ENCODE measurements at regions not wholly inside any gene's neighbourhood (a gene's known extent, or its start where the extent isn't known, plus 50 kb on each side); places are given as distances from the start of the nearest gene placed in this dataset.

DNA sequence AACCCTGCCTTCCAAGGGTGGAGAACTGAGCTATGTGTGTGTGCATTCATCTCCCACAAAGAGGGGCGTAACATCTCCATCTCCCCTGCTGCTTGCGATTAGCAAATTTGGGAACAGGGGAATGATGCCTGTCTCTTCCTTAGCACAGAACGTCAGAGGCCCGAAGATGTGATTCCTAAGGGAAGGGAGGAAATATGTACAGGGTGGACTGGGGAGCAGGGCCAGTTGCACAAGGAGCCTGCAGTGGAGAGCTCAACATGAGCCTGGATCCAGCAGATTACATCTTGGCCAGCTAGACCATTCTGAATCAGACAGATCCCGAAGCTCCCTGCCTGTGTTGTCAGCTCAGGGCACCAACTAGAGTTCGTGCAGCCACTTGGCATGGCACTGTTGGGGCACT, 118.1 kb downstream of the NGF start:
- Histone ChIP-seq H3K27ac (ENCODE audit: insufficient read depth, low read depth, low read length, poor library complexity, severe bottlenecking) (no peak overlapping the region), H3K9me3 (ENCODE audit: control insufficient read depth, low read length) (no peaks in the 10 kb centered on the region), H3K4me1 (ENCODE audit: control insufficient read depth, insufficient read depth, low read length) (peaks cover 9% of the 10 kb centered on the region), H3K4me3 (ENCODE audit: insufficient read depth, low read depth, low read length) (no peak overlapping the region), H3K36me3 (ENCODE audit: control insufficient read depth, insufficient read depth, low read length) (no peaks in the 10 kb centered on the region), H3K27me3 (ENCODE audit: control insufficient read depth, insufficient read depth, low read length, poor library complexity, severe bottlenecking) (no peaks in the 10 kb centered on the region)
- 70 to 72% methylated on average over 6 of the region's 6 CpGs for WGBS, 2 experiments

DNA sequence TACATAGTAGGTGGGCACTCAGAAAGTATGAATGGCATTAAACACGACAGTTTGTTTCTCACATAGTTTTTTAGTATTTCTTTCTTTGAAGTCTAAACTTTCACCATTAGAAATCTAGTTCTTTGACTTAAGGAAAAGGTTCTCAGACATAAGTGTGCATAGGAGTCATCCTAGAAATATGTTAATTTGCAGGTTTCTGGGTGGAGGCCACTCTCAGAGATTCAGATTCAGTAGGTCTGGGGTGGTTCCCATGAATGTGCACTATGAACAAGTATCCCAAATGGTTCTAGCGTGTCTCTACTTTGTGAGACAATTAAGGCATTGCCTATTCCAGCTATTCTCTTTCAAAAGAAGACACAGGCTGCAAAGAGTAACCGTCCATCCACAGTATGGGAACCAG, 119.3 kb downstream of the NGF start:
- WGBS, 2 experiments: 93 to 95% methylated on average over 3 of the region's 3 CpGs
- Histone ChIP-seq H3K4me1 (ENCODE audit: control insufficient read depth, insufficient read depth, low read length) (no peaks in the 10 kb centered on the region), H3K27me3 (ENCODE audit: control insufficient read depth, insufficient read depth, low read length, poor library complexity, severe bottlenecking) (no peaks in the 10 kb centered on the region), H3K36me3 (ENCODE audit: control insufficient read depth, insufficient read depth, low read length) (no peaks in the 10 kb centered on the region), H3K27ac (ENCODE audit: insufficient read depth, low read depth, low read length, poor library complexity, severe bottlenecking) (no peak overlapping the region), H3K9me3 (ENCODE audit: control insufficient read depth, low read length) (no peaks in the 10 kb centered on the region), H3K4me3 (ENCODE audit: insufficient read depth, low read depth, low read length) (no peak overlapping the region)

DNA sequence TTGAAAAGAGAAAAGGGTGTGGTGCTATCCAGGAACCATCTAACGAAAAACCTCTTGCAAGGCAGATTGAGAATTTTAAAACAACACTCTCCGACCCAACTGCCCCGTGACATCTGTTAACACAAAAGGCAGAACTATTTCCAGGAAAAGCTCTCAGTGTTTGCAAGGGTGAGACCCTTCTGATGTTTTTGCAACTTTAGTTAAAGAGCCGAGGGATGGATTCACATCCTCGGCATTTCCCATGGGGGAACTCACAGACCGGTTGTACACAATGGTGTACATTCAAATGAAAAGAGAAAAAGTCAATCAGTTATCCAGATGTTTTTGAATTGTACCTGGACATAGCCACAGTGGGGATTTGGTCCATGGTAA, 120.0 kb downstream of the NGF start:
- Histone ChIP-seq H3K4me1 (ENCODE audit: control insufficient read depth, insufficient read depth, low read length) (no peaks in the 10 kb centered on the region), H3K27ac (ENCODE audit: insufficient read depth, low read depth, low read length, poor library complexity, severe bottlenecking) (no peak overlapping the region), H3K36me3 (ENCODE audit: control insufficient read depth, insufficient read depth, low read length) (no peaks in the 10 kb centered on the region), H3K27me3 (ENCODE audit: control insufficient read depth, insufficient read depth, low read length, poor library complexity, severe bottlenecking) (no peaks in the 10 kb centered on the region), H3K9me3 (ENCODE audit: control insufficient read depth, low read length) (no peaks in the 10 kb centered on the region), H3K4me3 (ENCODE audit: insufficient read depth, low read depth, low read length) (no peak overlapping the region)
- 90 to 97% methylated on average over 6 of the region's 6 CpGs for WGBS, 2 experiments

DNA sequence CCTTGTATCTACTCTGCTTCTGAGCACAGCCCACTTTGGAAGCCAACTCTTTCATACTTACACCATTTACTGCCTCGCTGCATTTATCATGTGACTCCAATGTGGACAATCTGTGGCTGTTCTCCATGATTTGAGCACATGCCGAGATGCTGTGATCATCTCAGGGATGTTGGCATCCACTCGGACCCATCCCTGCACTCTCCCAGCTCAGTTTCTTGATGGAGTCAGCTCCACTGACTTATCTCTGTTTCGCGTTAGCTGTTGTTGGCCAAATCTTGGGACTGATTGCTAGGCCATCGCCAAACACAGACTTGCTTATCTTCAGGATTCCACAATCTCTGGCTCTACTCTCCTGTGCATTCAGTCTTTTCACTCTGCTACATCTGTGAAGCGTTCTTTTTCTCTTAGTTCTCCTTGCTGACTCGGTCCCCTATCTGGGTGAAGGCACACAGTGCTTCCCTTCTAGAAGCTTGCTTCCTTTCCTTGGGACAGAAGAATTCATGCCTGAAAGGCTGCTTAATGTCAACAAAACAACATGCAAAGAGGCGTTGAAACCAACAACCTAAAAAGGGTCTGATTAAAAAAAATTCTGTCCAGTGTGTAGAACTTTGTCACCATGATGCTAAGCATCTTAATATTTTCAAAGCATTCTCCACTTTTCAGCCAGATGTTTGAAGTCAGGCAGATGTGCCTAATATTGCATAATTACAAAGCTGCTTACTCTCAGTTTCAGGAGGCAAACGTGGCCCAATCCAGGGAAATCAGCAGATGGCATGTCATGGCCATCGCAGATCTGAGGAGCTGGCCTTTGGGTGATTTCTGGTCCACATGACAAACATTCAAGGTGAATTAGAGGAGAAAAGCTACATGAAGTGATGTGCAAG, 120.7 kb downstream of the NGF start:
- WGBS, 2 experiments: 93 to 94% methylated on average over 11 of the region's 11 CpGs
- no peaks in the 10 kb centered on the region for H3K27me3 ChIP-seq (ENCODE audit: control insufficient read depth, insufficient read depth, low read length, poor library complexity, severe bottlenecking)
- no peaks in the 10 kb centered on the region for H3K36me3 ChIP-seq (ENCODE audit: control insufficient read depth, insufficient read depth, low read length)
- no peak overlapping the region for H3K4me3 ChIP-seq (ENCODE audit: insufficient read depth, low read depth, low read length)
- H3K4me1 ChIP-seq (ENCODE audit: control insufficient read depth, insufficient read depth, low read length): no peaks in the 10 kb centered on the region
- no peaks in the 10 kb centered on the region for H3K9me3 ChIP-seq (ENCODE audit: control insufficient read depth, low read length)
- no peak overlapping the region for H3K27ac ChIP-seq (ENCODE audit: insufficient read depth, low read depth, low read length, poor library complexity, severe bottlenecking)

DNA sequence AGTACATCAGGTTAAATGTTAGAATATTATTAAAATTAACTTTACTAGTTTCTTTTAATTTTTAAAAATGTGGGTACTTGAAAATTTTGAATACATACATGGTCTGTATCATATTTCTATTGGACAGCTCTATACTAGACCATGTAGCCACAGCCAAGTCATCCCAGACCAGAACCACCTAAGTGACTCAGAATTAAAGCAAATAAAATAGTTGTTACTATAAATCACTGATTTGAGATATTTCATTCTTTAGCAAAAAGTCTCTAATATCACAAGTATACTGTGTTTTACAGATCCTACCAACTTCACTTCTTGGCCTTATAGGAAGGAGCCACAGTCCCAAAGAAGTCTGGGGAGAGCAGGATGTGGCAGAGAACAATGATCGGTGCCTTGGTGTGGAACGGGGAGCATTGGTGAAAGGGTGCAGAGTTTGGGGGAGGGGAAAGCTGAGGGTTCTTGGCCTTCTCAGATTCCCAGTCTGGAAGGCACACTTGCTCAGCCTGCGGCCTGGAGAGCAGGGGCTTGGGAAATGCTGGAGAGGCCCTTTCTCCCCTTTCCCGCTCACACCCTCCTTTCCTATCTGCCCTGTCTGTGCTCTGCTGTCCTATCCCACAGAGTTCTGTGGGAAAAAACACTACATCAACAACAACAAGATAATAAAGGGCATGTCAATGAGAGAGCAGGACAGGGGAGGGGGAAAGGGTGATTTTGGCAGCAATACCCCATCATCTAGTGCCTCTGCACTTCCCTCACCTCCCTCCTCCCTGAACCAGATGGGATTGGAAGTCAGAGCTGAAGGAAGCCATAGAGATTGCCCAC, 122.1 kb downstream of the NGF start:
- no peak overlapping the region for H3K4me3 ChIP-seq (ENCODE audit: insufficient read depth, low read depth, low read length)
- 87 to 91% methylated on average over 4 of the region's 4 CpGs for WGBS, 2 experiments
- H3K27me3 ChIP-seq (ENCODE audit: control insufficient read depth, insufficient read depth, low read length, poor library complexity, severe bottlenecking): no peaks in the 10 kb centered on the region
- no peaks in the 10 kb centered on the region for H3K9me3 ChIP-seq (ENCODE audit: control insufficient read depth, low read length)
- no peaks in the 10 kb centered on the region for H3K36me3 ChIP-seq (ENCODE audit: control insufficient read depth, insufficient read depth, low read length)
- H3K4me1 ChIP-seq (ENCODE audit: control insufficient read depth, insufficient read depth, low read length): peaks cover 2% of the 10 kb centered on the region
- H3K27ac ChIP-seq (ENCODE audit: insufficient read depth, low read depth, low read length, poor library complexity, severe bottlenecking): no peak overlapping the region

DNA sequence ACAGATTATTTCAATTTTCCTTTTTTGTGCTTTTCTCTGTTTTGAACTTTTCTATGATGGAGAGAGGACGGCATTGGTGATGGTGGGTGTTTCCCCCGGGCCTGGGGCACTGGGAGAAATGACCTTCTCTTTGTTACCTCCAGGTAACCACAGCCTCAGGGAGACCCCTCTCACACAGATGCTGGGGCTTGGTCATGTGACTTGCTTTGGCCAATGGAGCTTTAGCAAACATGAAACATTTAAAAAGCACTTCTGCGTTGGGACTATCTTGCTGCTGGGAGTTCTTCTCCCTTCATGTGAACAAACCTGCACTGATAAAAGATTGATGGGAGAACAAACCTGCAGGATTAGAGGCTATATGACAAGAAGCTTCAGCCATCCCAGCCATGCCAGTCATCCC, 122.9 kb downstream of the NGF start:
- Histone ChIP-seq H3K4me3 (ENCODE audit: insufficient read depth, low read depth, low read length) (no peak overlapping the region), H3K27me3 (ENCODE audit: control insufficient read depth, insufficient read depth, low read length, poor library complexity, severe bottlenecking) (no peaks in the 10 kb centered on the region), H3K9me3 (ENCODE audit: control insufficient read depth, low read length) (no peaks in the 10 kb centered on the region), H3K36me3 (ENCODE audit: control insufficient read depth, insufficient read depth, low read length) (no peaks in the 10 kb centered on the region), H3K4me1 (ENCODE audit: control insufficient read depth, insufficient read depth, low read length) (peaks cover 2% of the 10 kb centered on the region), H3K27ac (ENCODE audit: insufficient read depth, low read depth, low read length, poor library complexity, severe bottlenecking) (no peak overlapping the region)
- WGBS, 2 experiments: 93 to 96% methylated on average over 3 of the region's 3 CpGs

DNA sequence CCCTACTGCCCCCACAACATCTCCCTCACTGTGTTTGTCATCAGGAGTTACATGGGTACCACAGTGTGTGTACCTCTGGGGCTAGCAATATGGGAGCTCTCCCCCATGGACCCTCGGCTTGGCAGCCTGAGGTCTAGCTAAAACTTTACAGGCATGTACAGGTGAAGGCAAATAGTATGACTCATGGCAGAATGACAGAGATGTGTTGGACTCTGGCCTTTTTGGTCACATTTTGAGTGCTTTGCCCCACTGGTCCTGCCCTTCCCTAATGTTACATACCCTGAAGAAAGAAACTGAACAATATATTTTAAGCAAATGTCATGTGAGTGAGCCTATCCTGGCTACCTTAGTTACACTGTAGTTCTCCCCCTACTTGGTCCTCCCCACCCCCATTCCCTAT, 124.0 kb downstream of the NGF start:
- 91 to 95% methylated on average over 1 of the region's 1 CpG for WGBS, 2 experiments
- Histone ChIP-seq H3K27me3 (ENCODE audit: control insufficient read depth, insufficient read depth, low read length, poor library complexity, severe bottlenecking) (no peaks in the 10 kb centered on the region), H3K27ac (ENCODE audit: insufficient read depth, low read depth, low read length, poor library complexity, severe bottlenecking) (no peak overlapping the region), H3K4me1 (ENCODE audit: control insufficient read depth, insufficient read depth, low read length) (peaks cover 2% of the 10 kb centered on the region), H3K36me3 (ENCODE audit: control insufficient read depth, insufficient read depth, low read length) (no peaks in the 10 kb centered on the region), H3K9me3 (ENCODE audit: control insufficient read depth, low read length) (no peaks in the 10 kb centered on the region), H3K4me3 (ENCODE audit: insufficient read depth, low read depth, low read length) (no peak overlapping the region)

DNA sequence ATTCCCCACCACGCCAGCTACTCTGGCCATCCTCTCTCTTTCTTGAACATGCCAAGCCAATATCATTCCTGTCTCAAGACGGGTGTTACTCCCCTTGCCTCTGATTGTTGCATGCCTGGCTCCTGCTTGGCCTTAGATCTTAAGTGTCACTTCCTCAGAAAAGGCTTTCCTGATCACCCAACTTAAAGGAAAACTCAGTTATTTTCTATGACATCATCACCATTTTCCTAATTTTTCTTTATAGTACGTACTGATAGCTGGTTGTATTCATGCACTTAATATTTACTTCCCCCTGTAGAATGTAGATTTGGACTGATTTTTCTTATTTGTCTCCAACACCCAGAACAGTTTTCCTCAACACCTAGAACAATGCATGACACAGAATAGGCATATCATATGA, 123.8 kb upstream of the TSPAN2 start:
- 89 to 93% methylated on average over 2 to 3 of the region's 3 CpGs for WGBS, 2 experiments

DNA sequence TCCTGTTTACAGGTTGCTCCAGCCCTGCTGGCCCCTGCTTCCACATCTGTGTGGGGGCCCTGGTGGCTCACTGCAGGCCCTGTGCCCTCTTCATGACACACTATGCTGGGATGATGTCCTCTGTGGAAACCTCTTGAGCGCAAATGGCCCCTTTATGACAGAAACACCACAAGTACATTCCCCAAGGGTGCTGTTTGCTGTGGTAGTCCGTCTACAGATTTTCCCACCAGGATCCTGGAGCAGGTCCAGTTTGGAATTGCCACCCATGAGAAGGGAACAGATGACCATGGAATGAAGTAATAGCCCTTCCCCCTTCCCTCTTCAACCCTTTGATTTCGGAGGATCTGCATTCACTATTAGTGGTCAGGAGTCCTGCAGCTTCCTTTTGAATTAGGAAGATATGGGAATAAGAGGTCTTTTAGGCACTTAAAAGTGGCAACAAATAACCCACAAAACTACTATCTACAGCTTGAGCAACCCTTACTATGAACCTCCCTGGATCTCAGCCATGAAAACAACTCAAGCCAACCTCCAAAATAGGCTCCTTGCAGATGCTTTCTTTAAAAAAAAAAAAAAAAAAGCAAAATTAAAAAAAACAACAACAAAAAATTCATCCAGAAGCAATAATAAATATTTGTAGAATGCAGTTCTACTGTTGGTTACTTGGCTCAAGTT, 121.9 kb upstream of the TSPAN2 start:
- H3K27me3 ChIP-seq (ENCODE audit: control insufficient read depth, insufficient read depth, low read length, poor library complexity, severe bottlenecking): no peaks in the 10 kb centered on the region
- no peak overlapping the region for H3K27ac ChIP-seq (ENCODE audit: insufficient read depth, low read depth, low read length, poor library complexity, severe bottlenecking)
- WGBS, 2 experiments: 96 to 97% methylated on average over 2 of the region's 3 CpGs
- peaks cover 2% of the 10 kb centered on the region for H3K4me1 ChIP-seq (ENCODE audit: control insufficient read depth, insufficient read depth, low read length)
- no peaks in the 10 kb centered on the region for H3K36me3 ChIP-seq (ENCODE audit: control insufficient read depth, insufficient read depth, low read length)
- no peak overlapping the region for H3K4me3 ChIP-seq (ENCODE audit: insufficient read depth, low read depth, low read length)
- no peaks in the 10 kb centered on the region for H3K9me3 ChIP-seq (ENCODE audit: control insufficient read depth, low read length)

More for the DNA sequence above, 123.8 kb upstream of the TSPAN2 start:
- H3K27ac ChIP-seq (ENCODE audit: insufficient read depth, low read depth, low read length, poor library complexity, severe bottlenecking): no peak overlapping the region
- H3K27me3 ChIP-seq (ENCODE audit: control insufficient read depth, insufficient read depth, low read length, poor library complexity, severe bottlenecking): no peaks in the 10 kb centered on the region
- peaks cover 2% of the 10 kb centered on the region for H3K4me1 ChIP-seq (ENCODE audit: control insufficient read depth, insufficient read depth, low read length)
- H3K9me3 ChIP-seq (ENCODE audit: control insufficient read depth, low read length): no peaks in the 10 kb centered on the region
- no peak overlapping the region for H3K4me3 ChIP-seq (ENCODE audit: insufficient read depth, low read depth, low read length)
- no peaks in the 10 kb centered on the region for H3K36me3 ChIP-seq (ENCODE audit: control insufficient read depth, insufficient read depth, low read length)

DNA sequence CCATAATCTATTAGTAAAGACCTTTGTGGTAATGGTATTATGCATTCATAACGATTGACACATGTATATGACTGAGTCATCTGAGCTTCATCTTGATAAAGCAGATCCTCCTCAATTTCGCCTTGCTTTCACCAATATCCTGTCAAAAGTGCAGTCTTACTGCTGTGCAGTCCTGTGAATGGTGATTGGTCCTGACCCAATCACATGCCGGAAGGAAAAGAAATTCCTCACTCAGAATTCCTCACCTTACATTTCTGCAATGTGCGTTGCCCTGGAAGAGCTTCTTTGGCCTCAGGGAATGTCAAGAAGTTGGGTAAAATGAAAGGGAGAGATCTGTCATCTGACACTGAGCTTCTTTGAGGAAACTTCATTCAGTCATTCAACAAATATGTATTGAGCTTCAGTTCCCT, 121.0 kb upstream of the TSPAN2 start:
- Histone ChIP-seq H3K27me3 (ENCODE audit: control insufficient read depth, insufficient read depth, low read length, poor library complexity, severe bottlenecking) (no peaks in the 10 kb centered on the region), H3K4me1 (ENCODE audit: control insufficient read depth, insufficient read depth, low read length) (peaks cover 2% of the 10 kb centered on the region), H3K9me3 (ENCODE audit: control insufficient read depth, low read length) (no peaks in the 10 kb centered on the region), H3K27ac (ENCODE audit: insufficient read depth, low read depth, low read length, poor library complexity, severe bottlenecking) (no peak overlapping the region), H3K36me3 (ENCODE audit: control insufficient read depth, insufficient read depth, low read length) (no peaks in the 10 kb centered on the region), H3K4me3 (ENCODE audit: insufficient read depth, low read depth, low read length) (no peak overlapping the region)
- WGBS, 2 experiments: 93 to 99% methylated on average over 2 to 4 of the region's 4 CpGs
